Spleen (tissue), 11 donors: ENCODE measurements at regions not wholly inside any gene's neighbourhood (a gene's known extent, or its start where the extent isn't known, plus 50 kb on each side); places are given as distances from the start of the nearest gene placed in this dataset.

ENCODE experiments used
- DNase-seq: peaks from one replicate; pipeline ENCODE4 v3.0.0-alpha.2; 2020
- H3K27ac ChIP-seq, 8 donors: fragments of 200-600 bp; sonication (generic) in 7 of 8; 1 replicate in 4 of 8; 2 replicates in 4 of 8; pipeline versions ENCODE4 v1.5.0 to v1.8.0; 2016 to 2021; ENCODE audit warnings: inconsistent platforms in 4 of 8, mild to moderate bottlenecking in 4 of 8, moderate library complexity in 1 of 8
- H3K27me3 ChIP-seq, 7 donors: fragments of 200-600 bp; sonication (generic) in 6 of 7; replicated peaks in 1 of 7; 1 replicate in 4 of 7; 2 replicates in 3 of 7; pipeline versions ENCODE4 v1.5.0 to v1.8.0; 2016 to 2021; ENCODE audit warnings: inconsistent platforms in 3 of 7, mild to moderate bottlenecking in 1 of 7
- H3K36me3 ChIP-seq, 6 donors: fragments of 200-600 bp; sonication (generic) in 5 of 6; 1 replicate in 4 of 6; 2 replicates in 2 of 6; pipeline versions ENCODE4 v1.5.0 to v1.8.0; 2016 to 2021; ENCODE audit warnings: inconsistent platforms in 2 of 6
- H3K4me1 ChIP-seq, 6 donors: fragments of 200-600 bp; sonication (generic) in 5 of 6; 1 replicate in 3 of 6; 2 replicates in 3 of 6; pipeline versions ENCODE4 v1.5.0 to v1.8.0; 2016 to 2021; ENCODE audit warnings: inconsistent platforms in 3 of 6
- H3K4me3 ChIP-seq, 8 donors: fragments of 200-600 bp; sonication (generic) in 7 of 8; 1 replicate in 4 of 8; 2 replicates in 4 of 8; pipeline versions ENCODE4 v1.5.0 to v1.8.0; 2016 to 2021; ENCODE audit warnings: inconsistent platforms in 4 of 8, mild to moderate bottlenecking in 4 of 8, moderate library complexity in 2 of 8
- H3K9me3 ChIP-seq, 8 donors: fragments of 200-600 bp; sonication (generic) in 7 of 8; 1 replicate in 4 of 8; 2 replicates in 4 of 8; pipeline versions ENCODE4 v1.5.0 to v1.8.0; 2016 to 2021; ENCODE audit warnings: inconsistent platforms in 4 of 8
- CTCF ChIP-seq, 11 experiments: fragments of 200-600 bp in 7 of 11; fragments of 450-650 bp in 4 of 11; sonication (generic) in 4 of 11; IDR thresholded peaks in 8 of 11; conservative IDR thresholded peaks in 3 of 11; 1 replicate in 7 of 11; 2 replicates in 4 of 11; pipeline versions ENCODE4 v1.4.0 to v1.8.0; 2016 to 2021; ENCODE audit warnings: antibody characterized with exemption in 11 of 11, inconsistent platforms in 4 of 11, mild to moderate bottlenecking in 1 of 11
- POLR2A ChIP-seq, 3 donors: fragments of 450-650 bp; IDR thresholded peaks; one replicate each; pipeline ENCODE4 v1.5.1; 2017; ENCODE audit warnings: antibody characterized with exemption in 3 of 3, mild to moderate bottlenecking in 1 of 3
- POLR2AphosphoS5 ChIP-seq, 3 donors: sonication (generic); formaldehyde crosslinking; IDR thresholded peaks; one replicate each; pipeline ENCODE4 v1.5.1; 2017; ENCODE audit warnings: antibody characterized with exemption in 3 of 3
- WGBS, 5 donors: extraction: QIAGEN DNeasy Blood & Tissue Kit in 3 of 5; methylation state at CpG; one replicate each; pipeline versions ENCODE4 v1.1.5 to v1.1.7; 2013 to 2018; 5-methylcytosine and 5-hydroxymethylcytosine counted together
- intact Hi-C: fragments of 100-400 bp; cut with DNase I; formaldehyde crosslinking; loops from one replicate; pipeline ENCODE4 v1.15.0; 2023; ENCODE audit warnings: low total_unique reads
- donor health status: healthy with polysubstance abuse.
- donor health status: DM: no; HTN: no; CAD: no; lungs with moderate emphysema.
- donor health status: DM: no; HTN: no; CAD: no.
- donor health status: Bipolar disorder and iron deficiency.
- donor health status: healthy.
- donor health status: DM: no; HTN: no; CAD: no.
- donor health status: DM: yes; HTN: yes; CAD: no.

- H3K27me3 ChIP-seq: no peaks in the 10 kb centered on the region
- TF ChIP-seq POLR2AphosphoS5 (IDR thresholded peaks at IDR 0.05) (no peak), CTCF (IDR thresholded peaks at IDR 0.05 in 8 of 11, conservative IDR thresholded peaks at IDR 0.05 in 3 of 11) (no peak), POLR2A (IDR thresholded peaks at IDR 0.05) (no peak)
- H3K9me3 ChIP-seq: no peaks in the 10 kb centered on the region
- H3K27ac ChIP-seq: no peak overlapping the region
- 68 to 93% (median 82%) methylated on average over 1 of the region's 1 CpG for WGBS, 5 donors
- H3K4me1 ChIP-seq: no peaks in the 10 kb centered on the region
- no peak overlapping the region for H3K4me3 ChIP-seq
- H3K36me3 ChIP-seq: no peaks in the 10 kb centered on the region
- no peak for DNase-seq
- intact Hi-C loops: no loop called here
These were observed 355.7 kb downstream of the LRRC70 start for GRCh38 chr5:62934319-62934718.

GRCh38 chr5:62933261-62933660 is 354.6 kb downstream of the LRRC70 start:
- 67 to 76% (median 73%) methylated on average over 3 of the region's 3 CpGs for WGBS, 5 donors
- no peaks in the 10 kb centered on the region for H3K27me3 ChIP-seq
- no peak overlapping the region for H3K4me3 ChIP-seq
- DNase-seq: no peak
- no peak overlapping the region for H3K27ac ChIP-seq
- intact Hi-C loops: no loop called here
- TF ChIP-seq POLR2AphosphoS5 (IDR thresholded peaks at IDR 0.05): no peak
- TF ChIP-seq POLR2A (IDR thresholded peaks at IDR 0.05): no peak
- no peak for TF ChIP-seq CTCF (IDR thresholded peaks at IDR 0.05 in 8 of 11, conservative IDR thresholded peaks at IDR 0.05 in 3 of 11)
- H3K4me1 ChIP-seq: no peaks in the 10 kb centered on the region
- H3K36me3 ChIP-seq: no peaks in the 10 kb centered on the region
- H3K9me3 ChIP-seq: no peaks in the 10 kb centered on the region

- Histone ChIP-seq H3K27ac (no peak overlapping the region), H3K4me1 (no peaks in the 10 kb centered on the region), H3K36me3 (no peaks in the 10 kb centered on the region), H3K9me3 (no peaks in the 10 kb centered on the region), H3K27me3 (no peaks in the 10 kb centered on the region), H3K4me3 (no peak overlapping the region)
- DNase-seq: no peak
- intact Hi-C loops: no loop called here
- no peak for TF ChIP-seq POLR2AphosphoS5 (IDR thresholded peaks at IDR 0.05)
- TF ChIP-seq POLR2A (IDR thresholded peaks at IDR 0.05): no peak
- no peak for TF ChIP-seq CTCF (IDR thresholded peaks at IDR 0.05 in 8 of 11, conservative IDR thresholded peaks at IDR 0.05 in 3 of 11)
- 78 to 86% (median 81%) methylated on average over 3 of the region's 3 CpGs for WGBS, 5 donors
These were observed 352.7 kb downstream of the LRRC70 start for GRCh38 chr5:62931153-62931950.

- DNase-seq: no peak
- H3K4me1 ChIP-seq: no peaks in the 10 kb centered on the region
- H3K9me3 ChIP-seq: no peaks in the 10 kb centered on the region
- 58 to 66% (median 60%) methylated on average over 3 of the region's 3 CpGs for WGBS, 5 donors
- no peak for TF ChIP-seq POLR2AphosphoS5 (IDR thresholded peaks at IDR 0.05)
- TF ChIP-seq CTCF (IDR thresholded peaks at IDR 0.05 in 8 of 11, conservative IDR thresholded peaks at IDR 0.05 in 3 of 11): no peak
- no peak for TF ChIP-seq POLR2A (IDR thresholded peaks at IDR 0.05)
- H3K27me3 ChIP-seq: no peaks in the 10 kb centered on the region
- H3K27ac ChIP-seq: no peak overlapping the region
- no peaks in the 10 kb centered on the region for H3K36me3 ChIP-seq
- H3K4me3 ChIP-seq: no peak overlapping the region
- intact Hi-C loops: no loop called here
These were observed 343.6 kb downstream of the LRRC70 start for GRCh38 chr5:62922191-62922590.
